ENCODE measurements at regions not wholly inside any gene's neighbourhood (a gene's known extent, or its start where the extent isn't known, plus 50 kb on each side); places are given as distances from the start of the nearest gene placed in this dataset.

DNA sequence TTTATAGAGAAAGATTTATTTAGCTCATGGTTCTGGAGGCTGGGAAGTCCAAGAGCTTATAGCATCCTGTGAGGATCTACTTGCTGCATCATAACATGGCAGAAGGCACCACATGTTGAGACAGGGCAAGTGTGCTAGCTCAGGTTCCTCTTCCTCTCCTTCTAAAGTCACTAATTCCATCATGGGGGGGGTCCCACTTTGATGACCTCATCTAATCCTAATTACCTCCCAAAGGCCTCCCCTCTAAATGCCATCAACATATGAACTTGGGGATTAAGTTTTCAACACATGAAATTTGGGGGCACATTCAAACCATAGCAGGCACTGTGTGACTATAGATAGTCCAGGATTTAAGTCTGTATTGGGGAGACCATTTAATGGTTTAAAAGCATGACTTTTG is 297.1 kb upstream of the ROPN1 start:
- ChIA-PET POLR2A (ENCODE audit: partially characterized antibody) (no interaction called here), CTCF (ENCODE audit: partially characterized antibody) (interaction anchor here (2.8 kb wide), 1 partner anchor 273 kb away, joined by 11 read pairs; no protein-coding TSS in a partner anchor)
- Histone ChIP-seq H2BK5ac (ENCODE audit: low read depth, low read length) (no peak overlapping the region), H3K79me1 (ENCODE audit: low read depth, low read length) (no peaks in the 10 kb centered on the region), H4K8ac (ENCODE audit: extremely low read depth, insufficient read depth, low read length) (no peak overlapping the region), H3K4me1 (replicated peaks in 1 of 4; ENCODE audit: control insufficient read depth in 3 of 4, insufficient read depth in 4 of 4, low read length in 3 of 4) (no peaks in the 10 kb centered on the region), H3K9me3 (ENCODE audit: insufficient read depth in 2 of 2, low read depth in 1 of 2, low read length in 1 of 2) (no peaks in the 10 kb centered on the region), H2AFZ (ENCODE audit: low read length) (no peak overlapping the region), H3K56ac (replicated peaks; ENCODE audit: insufficient read length, low read depth, low read length) (no peak overlapping the region), H4K91ac (replicated peaks; ENCODE audit: insufficient read length, low read length) (no peak overlapping the region), H2BK120ac (replicated peaks; ENCODE audit: low read depth, low read length) (no peak overlapping the region), H3K23me2 (ENCODE audit: low read depth, low read length) (no peaks in the 10 kb centered on the region; the same call in 1 of the 2 replicates), H4K20me1 (replicated peaks in 1 of 2; ENCODE audit: control insufficient read depth in 1 of 2, insufficient read depth in 2 of 2, low read length in 2 of 2) (no peaks in the 10 kb centered on the region), H3K9ac (replicated peaks in 1 of 4; ENCODE audit: extremely low read depth in 1 of 4, low read depth in 3 of 4, low read length in 3 of 4) (no peak overlapping the region), H2BK12ac (ENCODE audit: low read depth, low read length) (no peak overlapping the region), H3K18ac (ENCODE audit: extremely low read depth, low read length) (no peak overlapping the region), H3K4ac (replicated peaks; ENCODE audit: insufficient read length, low read depth, low read length) (no peak overlapping the region), H3K27me3 (replicated peaks in 1 of 4; ENCODE audit: control insufficient read depth in 3 of 4, extremely low read depth in 1 of 4, insufficient read depth in 3 of 4, low read length in 3 of 4) (no peaks in the 10 kb centered on the region; a peak in 1 of 7 replicates), H3K79me2 (ENCODE audit: control insufficient read depth in 1 of 2, insufficient read depth in 2 of 2, low read length in 2 of 2) (no peaks in the 10 kb centered on the region), H2AK5ac (ENCODE audit: low read depth, low read length) (no peak overlapping the region), H3K27ac (ENCODE audit: low read depth, low read length) (no peak overlapping the region), H3K36me3 (ENCODE audit: control insufficient read depth in 2 of 4, insufficient read depth in 4 of 4, low read length in 3 of 4) (no peaks in the 10 kb centered on the region), H3K23ac (ENCODE audit: insufficient read length) (no peak overlapping the region), H2BK20ac (ENCODE audit: low read length) (no peak overlapping the region), H3K4me3 (ENCODE audit: extremely low read depth in 1 of 4, insufficient read depth in 2 of 4, low read depth in 3 of 4, low read length in 4 of 4) (no peak overlapping the region), H2BK15ac (ENCODE audit: low read length) (no peak overlapping the region), H3K14ac (ENCODE audit: insufficient read length) (no peak overlapping the region), H3K4me2 (ENCODE audit: insufficient read depth in 1 of 2, low read depth in 2 of 2, low read length in 2 of 2) (no peak overlapping the region), H4K5ac (ENCODE audit: insufficient read length, low read depth, low read length) (no peak overlapping the region)
- DNase-seq (ENCODE audit: low read depth in 1 of 2, low spot score in 2 of 2) (no peak), FAIRE-seq (no peak)
- TF ChIP-seq RAD21 (IDR thresholded peaks at IDR 0.05 in 1 of 2, conservative IDR thresholded peaks at IDR 0.05 in 1 of 2; ENCODE audit: low read depth in 2 of 2, low read length in 2 of 2) (no peak), EZH2 (IDR thresholded peaks at IDR 0.05; ENCODE audit: low read depth, low read length, severe bottlenecking) (no peak), RBBP5 (IDR thresholded peaks at IDR 0.05; ENCODE audit: borderline replicate concordance, low read depth, low read length) (no peak), SIN3A (conservative IDR thresholded peaks at IDR 0.05 in 1 of 2, IDR thresholded peaks at IDR 0.05 in 1 of 2; ENCODE audit: low read depth in 1 of 2, low read length in 2 of 2) (no peak), CHD2 (IDR thresholded peaks at IDR 0.05; ENCODE audit: low read length) (no peak), BCL11A (IDR thresholded peaks at IDR 0.05; ENCODE audit: low read depth in 2 of 2, low read length in 2 of 2) (no peak), RXRA (IDR thresholded peaks at IDR 0.05; ENCODE audit: insufficient read depth, low read depth, low read length) (no peak), ATF2 (IDR thresholded peaks at IDR 0.05; ENCODE audit: low read length) (no peak), HDAC2 (IDR thresholded peaks at IDR 0.05; ENCODE audit: borderline replicate concordance in 1 of 2, low read depth in 2 of 2, low read length in 2 of 2) (no peak)
- TF ChIP-seq, protein P1, sequence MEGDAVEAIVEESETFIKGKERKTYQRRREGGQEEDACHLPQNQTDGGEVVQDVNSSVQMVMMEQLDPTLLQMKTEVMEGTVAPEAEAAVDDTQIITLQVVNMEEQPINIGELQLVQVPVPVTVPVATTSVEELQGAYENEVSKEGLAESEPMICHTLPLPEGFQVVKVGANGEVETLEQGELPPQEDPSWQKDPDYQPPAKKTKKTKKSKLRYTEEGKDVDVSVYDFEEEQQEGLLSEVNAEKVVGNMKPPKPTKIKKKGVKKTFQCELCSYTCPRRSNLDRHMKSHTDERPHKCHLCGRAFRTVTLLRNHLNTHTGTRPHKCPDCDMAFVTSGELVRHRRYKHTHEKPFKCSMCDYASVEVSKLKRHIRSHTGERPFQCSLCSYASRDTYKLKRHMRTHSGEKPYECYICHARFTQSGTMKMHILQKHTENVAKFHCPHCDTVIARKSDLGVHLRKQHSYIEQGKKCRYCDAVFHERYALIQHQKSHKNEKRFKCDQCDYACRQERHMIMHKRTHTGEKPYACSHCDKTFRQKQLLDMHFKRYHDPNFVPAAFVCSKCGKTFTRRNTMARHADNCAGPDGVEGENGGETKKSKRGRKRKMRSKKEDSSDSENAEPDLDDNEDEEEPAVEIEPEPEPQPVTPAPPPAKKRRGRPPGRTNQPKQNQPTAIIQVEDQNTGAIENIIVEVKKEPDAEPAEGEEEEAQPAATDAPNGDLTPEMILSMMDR (IDR thresholded peaks at IDR 0.05; ENCODE audit: control extremely low read depth in 1 of 3, insufficient read depth in 1 of 3, low read depth in 1 of 3, low read length in 3 of 3), result no peak
